OCI-LY3 (cell line): ENCODE measurements at regions not wholly inside any gene's neighbourhood (a gene's known extent, or its start where the extent isn't known, plus 50 kb on each side); places are given as distances from the start of the nearest gene placed in this dataset.

ENCODE experiments used
- H2AFZ ChIP-seq: fragments of 200-600, 300-600 bp; shearing (Covaris generic); 2 replicates; pipeline ENCODE4 v1.6.0; 2014; ENCODE audit warnings: antibody characterized with exemption, low read depth, low read length
- H3K27ac ChIP-seq: fragments of 200-600, 300-600 bp; sonication (generic); 2 replicates; pipeline ENCODE4 v1.5.1; 2014; ENCODE audit warnings: mild to moderate bottlenecking, low read length, moderate library complexity, mixed read lengths
- H3K27me3 ChIP-seq: fragments of 200-600, 300-600 bp; sonication (generic); 2 replicates; pipeline ENCODE4 v1.6.1; 2014; ENCODE audit warnings: low read depth, low read length, mixed read lengths
- H3K36me3 ChIP-seq: fragments of 200-600, 300-600 bp; sonication (generic); replicated peaks from 2 replicates; pipeline ENCODE3; 2014; ENCODE audit warnings: low read depth, low read length, mixed read lengths
- H3K4me1 ChIP-seq: fragments of 300-600, 200-600 bp; sonication (generic); 2 replicates; pipeline ENCODE4 v1.6.1; 2014; ENCODE audit warnings: low read length, mixed read lengths
- H3K4me2 ChIP-seq: fragments of 200-600, 300-600 bp; sonication (generic); 2 replicates; pipeline ENCODE4 v1.6.1; 2014; ENCODE audit warnings: low read length, mixed read lengths
- H3K4me3 ChIP-seq: fragments of 300-600, 200-600 bp; sonication (generic); 2 replicates; pipeline ENCODE4 v1.5.1; 2014; ENCODE audit warnings: antibody characterized with exemption, mild to moderate bottlenecking, low read length, moderate library complexity
- H3K79me2 ChIP-seq: fragments of 300-600, 200-600 bp; shearing (Covaris generic); 2 replicates; pipeline ENCODE4 v1.6.1; 2014; ENCODE audit warnings: mild to moderate bottlenecking, low read length, mixed read lengths
- H3K9ac ChIP-seq: fragments of 300-600, 200-600 bp; shearing (Covaris generic); 2 replicates; pipeline ENCODE4 v1.6.0; 2014; ENCODE audit warnings: mild to moderate bottlenecking, low read length, moderate library complexity
- H3K9me3 ChIP-seq: fragments of 200-600, 300-600 bp; shearing (Covaris generic); 2 replicates; pipeline ENCODE4 v1.6.1; 2014; ENCODE audit warnings: low read length, mixed read lengths; ENCODE audit not compliant: insufficient read depth
- H4K20me1 ChIP-seq: fragments of 200-600, 300-600 bp; sonication (generic); 2 replicates; pipeline ENCODE4 v1.6.1; 2016; ENCODE audit warnings: low read length, mixed read lengths; ENCODE audit not compliant: insufficient read depth
- CTCF ChIP-seq: fragments of 200-600, 300-600 bp; sonication (generic); IDR thresholded peaks from 2 replicates; pipeline ENCODE4 v1.5.1; 2014; ENCODE audit warnings: antibody characterized with exemption, low read length, low read depth
- EZH2phosphoT487 ChIP-seq: fragments of 200-600 bp; shearing (Covaris generic); IDR thresholded peaks from 2 replicates; pipeline ENCODE4 v1.6.1; 2018; ENCODE audit warnings: antibody characterized with exemption, mixed run types, low read depth

- peaks cover 3% of the 10 kb centered on the region; the same call in 1 of the 2 replicates for H3K27me3 ChIP-seq
- no peaks in the 10 kb centered on the region for H3K79me2 ChIP-seq
- no peaks in the 10 kb centered on the region for H3K9me3 ChIP-seq
- peaks cover 4% of the 10 kb centered on the region for H3K4me1 ChIP-seq
- H3K9ac ChIP-seq: no peak overlapping the region
- H3K27ac ChIP-seq: no peak overlapping the region
- H3K4me2 ChIP-seq: no peak overlapping the region
- TF ChIP-seq CTCF (no peak), EZH2phosphoT487 (no peak)
- no peak overlapping the region for H2AFZ ChIP-seq
- no peak overlapping the region for H3K4me3 ChIP-seq
- peaks cover 3% of the 10 kb centered on the region; the same call in 1 of the 2 replicates for H4K20me1 ChIP-seq
- H3K36me3 ChIP-seq: no peaks in the 10 kb centered on the region
Measured at GRCh38 chr2:217244815-217245214, 385.0 kb upstream of the TNP1 start.

- Histone ChIP-seq H3K4me2 (no peak overlapping the region), H3K27me3 (peaks cover 6% of the 10 kb centered on the region; the same call in 1 of the 2 replicates), H3K4me3 (no peak overlapping the region), H3K36me3 (no peaks in the 10 kb centered on the region), H3K79me2 (no peaks in the 10 kb centered on the region), H4K20me1 (no peaks in the 10 kb centered on the region), H3K9me3 (no peaks in the 10 kb centered on the region), H3K27ac (no peak overlapping the region), H3K9ac (no peak overlapping the region), H3K4me1 (no peaks in the 10 kb centered on the region), H2AFZ (no peak overlapping the region)
- TF ChIP-seq CTCF (no peak), EZH2phosphoT487 (no peak)
Measured at GRCh38 chr2:217242947-217243346, 383.1 kb upstream of the TNP1 start.

- Histone ChIP-seq H3K9me3 (no peaks in the 10 kb centered on the region), H3K4me1 (no peaks in the 10 kb centered on the region), H3K4me3 (no peak overlapping the region), H3K9ac (no peak overlapping the region), H3K36me3 (no peaks in the 10 kb centered on the region), H2AFZ (no peak overlapping the region), H3K27ac (no peak overlapping the region), H3K27me3 (peaks cover 39% of the 10 kb centered on the region), H3K79me2 (no peaks in the 10 kb centered on the region), H4K20me1 (no peaks in the 10 kb centered on the region), H3K4me2 (no peak overlapping the region)
- TF ChIP-seq CTCF (no peak), EZH2phosphoT487 (no peak)
Measured at GRCh38 chr2:217231724-217232123, 371.9 kb upstream of the TNP1 start.

- H4K20me1 ChIP-seq: no peaks in the 10 kb centered on the region
- H2AFZ ChIP-seq: no peak overlapping the region
- no peaks in the 10 kb centered on the region for H3K36me3 ChIP-seq
- no peaks in the 10 kb centered on the region for H3K79me2 ChIP-seq
- no peak overlapping the region for H3K4me3 ChIP-seq
- H3K9me3 ChIP-seq: no peaks in the 10 kb centered on the region
- H3K9ac ChIP-seq: no peak overlapping the region
- H3K4me2 ChIP-seq: no peak overlapping the region
- H3K27me3 ChIP-seq: peaks cover 42% of the 10 kb centered on the region
- H3K27ac ChIP-seq: no peak overlapping the region
- no peaks in the 10 kb centered on the region for H3K4me1 ChIP-seq
- TF ChIP-seq EZH2phosphoT487 (no peak), CTCF (no peak)
Measured at GRCh38 chr2:217231212-217231611, 371.3 kb upstream of the TNP1 start.
